RKO (cell line): ENCODE measurements at regions not wholly inside any gene's neighbourhood (a gene's known extent, or its start where the extent isn't known, plus 50 kb on each side); places are given as distances from the start of the nearest gene placed in this dataset.
A peak's percentile ranks its signal among the peaks of the same experiment; 100 is the strongest.

ENCODE experiments used
- DNase-seq: peaks from one replicate; pipeline ENCODE4 v3.0.0-alpha.2; 2016; ENCODE audit warnings: low spot score

- no peak for DNase-seq
These were observed 72.0 kb downstream of the ALX1 start for GRCh38 chr12:85352016-85352415.

GRCh38 chr12:85356596-85357385, 76.8 kb downstream of the ALX1 start:
- DNase-seq = no peak

- DNase-seq = no peak
These were observed 77.6 kb downstream of the ALX1 start for GRCh38 chr12:85357609-85358008.

DNA sequence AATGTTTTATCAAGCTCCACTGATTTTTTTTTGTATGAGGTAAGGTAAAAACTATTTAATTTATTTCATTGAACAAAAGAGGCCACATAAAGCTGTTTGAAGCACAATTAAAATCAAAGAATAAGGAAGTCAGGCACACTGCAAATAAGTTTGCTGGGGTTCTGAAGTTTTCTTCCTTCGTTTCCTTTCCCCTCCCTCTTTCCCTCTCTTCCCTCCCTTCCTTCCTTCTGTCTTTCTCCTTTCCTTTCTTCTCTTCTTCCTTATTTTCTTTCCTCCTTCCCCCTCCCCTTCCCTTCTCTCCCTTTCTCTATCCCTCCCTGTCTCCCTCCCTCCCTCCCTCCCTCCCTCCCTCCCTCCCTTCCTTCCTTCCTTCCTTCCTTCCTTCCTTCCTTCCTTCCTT, 78.7 kb downstream of the ALX1 start:
- DNase-seq = no peak

- no peak for DNase-seq
These were observed 83.6 kb downstream of the ALX1 start for GRCh38 chr12:85363382-85364190.

- DNase-seq = no peak
These were observed 87.9 kb downstream of the ALX1 start for GRCh38 chr12:85367936-85368335.

DNA sequence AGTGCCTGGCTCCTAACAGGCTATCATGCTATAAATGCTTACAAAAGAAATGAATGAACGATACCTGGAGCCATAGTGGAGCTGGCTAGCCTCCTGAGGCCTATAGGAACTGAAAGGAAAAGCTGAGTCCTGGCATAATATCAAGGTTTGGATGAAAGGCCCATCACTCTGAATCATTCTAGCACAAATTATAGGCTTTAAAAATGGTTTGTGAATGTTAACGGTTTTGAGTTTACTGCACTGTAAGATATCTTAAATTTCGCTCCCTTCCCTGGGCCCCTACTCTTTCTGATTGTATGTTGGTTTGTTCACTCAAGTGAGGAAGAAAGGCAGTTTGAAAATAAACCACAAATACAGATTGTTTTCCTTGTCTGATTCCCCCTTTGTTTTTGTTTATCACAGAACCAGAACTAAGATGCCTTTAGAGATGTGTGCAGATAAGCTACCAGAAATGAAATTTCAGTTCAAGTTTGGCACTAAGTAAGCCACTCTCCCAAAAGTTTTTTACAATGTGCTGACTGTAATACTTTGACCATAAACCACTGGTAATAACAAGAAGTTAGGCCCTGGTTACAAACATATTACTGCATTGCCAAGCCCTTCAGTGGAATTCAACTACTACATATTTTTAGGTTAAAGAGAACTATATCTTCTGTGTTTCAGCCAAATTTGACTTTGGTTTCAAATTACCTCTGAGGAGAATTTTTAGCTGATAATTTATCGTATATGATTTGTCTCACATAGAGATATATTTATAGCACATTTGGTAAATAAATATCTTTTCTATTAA, 89.5 kb downstream of the ALX1 start:
- DNase-seq = no peak

DNA sequence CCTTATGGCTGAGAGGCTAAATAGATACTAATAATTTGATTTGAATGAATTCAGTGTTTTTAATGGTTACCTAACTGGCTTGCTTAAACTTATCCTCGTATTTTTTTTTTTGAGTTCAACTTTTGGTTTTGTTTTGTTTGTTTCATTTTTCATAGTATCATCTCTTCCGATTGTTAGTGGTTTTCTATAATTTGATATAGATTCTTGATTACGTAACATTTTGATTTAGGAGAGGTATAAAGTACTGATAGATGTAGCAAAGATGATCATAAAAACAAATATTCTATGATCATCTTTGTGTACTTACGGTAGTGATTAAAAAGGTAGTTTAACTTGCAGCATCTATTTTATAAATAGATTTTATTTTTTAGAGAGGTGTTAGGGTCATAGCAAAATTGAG, 93.0 kb downstream of the ALX1 start:
- DNase-seq = no peak

GRCh38 chr12:85374981-85375380, 95.0 kb downstream of the ALX1 start:
- no peak for DNase-seq

- DNase-seq = no peak
These were observed 105.4 kb downstream of the ALX1 start for GRCh38 chr12:85385406-85385805.

DNA sequence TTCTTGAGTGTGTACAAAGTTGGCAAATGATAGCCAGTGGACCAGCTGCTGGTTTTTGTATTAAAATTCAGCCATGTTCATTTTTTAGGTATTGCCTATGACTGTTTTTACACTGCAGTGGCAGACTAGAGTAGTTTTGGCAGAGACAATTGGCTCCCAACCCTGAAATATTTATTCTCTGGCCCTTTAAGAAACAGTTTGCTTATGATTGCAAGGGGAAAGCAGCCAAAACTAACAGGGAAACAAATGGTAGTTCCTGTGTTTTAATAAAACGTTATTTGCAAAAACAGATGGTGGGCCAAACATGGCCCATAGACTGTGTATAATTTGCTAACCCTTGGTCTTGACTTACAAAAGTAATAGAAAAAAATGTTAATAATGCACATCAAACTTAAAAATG, 110.2 kb downstream of the ALX1 start:
- no peak for DNase-seq

DNA sequence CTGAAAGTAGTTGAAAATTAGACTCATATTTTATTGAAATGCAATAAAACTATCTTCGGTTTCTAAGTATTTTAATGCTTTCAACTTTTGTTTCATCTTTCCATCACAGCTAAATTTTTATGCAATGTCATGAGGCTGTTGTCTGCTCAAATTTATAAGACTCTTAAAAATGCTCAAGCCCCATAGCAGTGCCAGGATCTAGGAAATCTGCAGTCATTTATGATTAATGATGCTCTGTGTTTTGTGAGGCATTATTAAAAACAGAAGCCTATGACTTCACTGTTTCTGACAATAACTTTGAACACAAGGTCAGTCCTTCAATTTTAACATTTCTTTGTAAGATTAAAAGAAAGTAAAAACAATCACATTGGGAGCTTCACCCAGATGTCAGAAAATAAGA, 112.5 kb downstream of the ALX1 start:
- no peak for DNase-seq

DNA sequence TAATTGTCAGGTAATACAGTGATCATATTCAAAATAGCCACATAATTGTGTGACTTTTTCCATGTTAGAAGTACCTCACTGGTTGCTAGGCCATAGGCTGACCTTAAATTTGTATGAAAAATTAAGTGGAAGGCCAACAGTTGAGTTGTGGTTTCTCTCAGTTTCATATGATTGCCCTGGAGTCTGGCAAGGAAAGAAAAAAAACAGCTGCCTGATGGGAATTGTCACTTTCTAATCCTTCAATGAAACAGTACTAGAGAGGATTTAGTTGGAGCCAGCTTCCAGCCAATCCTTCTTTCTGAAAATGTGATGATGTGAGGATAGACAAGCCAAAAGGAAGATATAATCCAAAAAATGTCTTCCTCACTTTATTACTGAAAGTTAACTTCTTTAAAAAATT, 113.6 kb downstream of the ALX1 start:
- DNase-seq = no peak

GRCh38 chr12:85394065-85394464, 114.0 kb downstream of the ALX1 start:
- no peak for DNase-seq

DNA sequence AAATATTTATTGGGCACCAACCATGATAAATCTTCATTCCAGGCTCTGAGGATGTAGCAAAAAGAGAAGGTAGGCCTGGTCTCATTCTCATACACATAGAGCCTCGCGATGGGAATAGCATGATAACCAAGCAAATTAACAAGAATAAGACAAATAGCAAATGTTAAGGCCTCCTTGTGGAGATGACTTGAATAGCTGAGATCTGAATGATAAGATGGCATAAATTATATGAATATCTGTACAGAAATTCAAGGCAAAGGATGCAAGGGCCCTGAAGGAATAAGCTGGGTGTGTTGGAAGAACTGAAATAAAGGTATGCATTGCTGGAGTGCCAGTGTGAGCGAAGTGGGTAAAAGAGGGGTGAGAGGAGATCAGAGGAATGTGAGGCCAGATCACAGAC, 114.8 kb downstream of the ALX1 start:
- peak; percentile 4 for DNase-seq

- no peak for DNase-seq
These were observed 125.2 kb downstream of the ALX1 start for GRCh38 chr12:85405262-85405661.

GRCh38 chr12:85405781-85406522, 125.9 kb downstream of the ALX1 start:
- DNase-seq = no peak

- peak; percentile 20 for DNase-seq
These were observed 133.2 kb downstream of the ALX1 start for GRCh38 chr12:85413266-85413665.

DNA sequence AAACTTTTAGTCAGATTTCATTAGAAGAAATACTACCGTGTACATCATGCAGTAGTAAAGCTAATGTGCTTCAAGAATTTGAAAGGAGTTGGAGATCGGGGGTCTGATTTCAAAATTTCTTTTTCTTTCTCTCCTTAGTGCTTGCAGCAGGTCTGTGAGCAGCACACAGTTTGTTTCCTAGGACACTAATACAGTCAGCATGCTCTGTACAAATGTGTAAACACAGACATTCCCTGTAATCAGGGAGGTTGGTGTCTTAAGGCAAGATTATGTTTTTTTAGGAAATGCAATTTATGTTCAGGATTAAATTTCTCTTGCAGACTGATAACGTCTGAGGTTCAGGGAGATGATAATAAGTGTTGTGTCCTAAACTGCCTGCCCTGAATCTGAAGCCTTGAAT, 142.7 kb downstream of the ALX1 start:
- no peak for DNase-seq

DNA sequence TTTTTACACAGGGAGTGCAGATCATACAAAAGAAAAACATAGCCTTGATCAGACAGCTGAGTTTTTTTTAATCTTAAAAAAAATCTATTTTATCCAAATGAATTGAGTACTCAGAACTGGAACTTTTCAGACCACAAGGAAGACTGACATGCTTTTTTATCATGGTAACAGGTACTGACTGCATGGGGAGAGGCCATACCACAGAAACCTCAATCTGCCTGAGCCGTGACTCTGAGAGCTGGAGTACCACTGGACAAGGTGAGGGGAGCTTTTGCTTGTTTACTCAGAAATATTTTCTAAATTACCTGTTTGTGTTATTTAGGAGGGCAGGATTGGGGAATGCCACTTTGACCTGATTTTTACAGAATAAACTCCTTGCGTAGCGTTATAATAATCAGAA, 143.9 kb downstream of the ALX1 start:
- DNase-seq = no peak

DNA sequence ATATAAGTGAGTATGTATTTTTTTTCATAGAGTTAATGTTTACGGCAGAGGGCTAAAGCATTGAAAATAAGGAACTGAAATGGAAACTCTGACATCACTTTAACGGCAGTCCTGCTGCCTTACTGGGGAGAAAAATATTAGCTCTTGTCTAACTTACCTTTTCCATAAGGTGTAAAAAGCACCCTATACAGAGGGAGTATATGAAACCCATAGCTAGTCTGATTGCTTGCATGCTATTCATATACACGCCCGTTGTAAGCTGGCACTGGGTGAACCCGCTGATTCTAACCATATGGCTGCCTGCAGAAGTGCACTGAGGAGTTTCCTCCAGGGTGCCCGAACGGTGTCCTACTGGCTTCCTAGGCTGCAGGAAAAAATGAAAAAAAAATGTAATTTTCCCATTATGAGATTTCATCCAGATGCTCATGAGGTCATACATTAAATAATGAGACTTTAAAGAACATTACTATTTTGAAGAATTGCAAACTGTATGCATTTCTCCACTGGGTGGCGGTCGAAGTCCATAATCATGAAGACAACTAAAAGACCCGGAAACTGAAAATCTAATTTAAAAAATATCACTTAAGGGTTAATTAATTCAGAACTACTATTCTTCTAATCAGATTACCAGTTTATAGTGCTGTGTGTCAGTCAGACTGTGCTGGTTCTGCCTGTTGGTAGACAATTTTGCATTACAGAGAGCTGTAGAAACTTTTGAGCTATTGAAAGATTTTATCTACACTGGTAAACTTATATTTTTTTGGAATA, 144.7 kb downstream of the ALX1 start:
- DNase-seq = peak; percentile 50

GRCh38 chr12:85425349-85425612, 145.3 kb downstream of the ALX1 start:
- DNase-seq = no peak
